ENCODE measurements at regions not wholly inside any gene's neighbourhood (a gene's known extent, or its start where the extent isn't known, plus 50 kb on each side); places are given as distances from the start of the nearest gene placed in this dataset.

DNA sequence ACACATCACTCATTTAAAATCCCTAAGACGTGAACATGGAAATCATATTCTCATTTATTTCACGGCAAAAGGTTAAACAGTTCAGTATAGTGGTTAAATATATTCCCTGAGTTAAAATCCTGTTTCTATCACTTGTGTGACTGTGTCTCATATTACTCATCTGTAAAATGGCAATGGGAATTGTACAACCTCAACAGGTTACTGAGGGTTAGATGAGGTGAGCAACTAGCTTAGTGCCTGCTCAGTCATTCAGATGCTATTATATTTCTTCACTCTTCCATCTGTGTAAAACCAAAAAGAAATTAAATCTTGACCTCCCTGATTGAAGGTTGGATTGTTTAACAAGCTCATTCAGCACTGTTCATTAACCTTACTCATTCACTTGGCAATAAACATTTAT, 212.4 kb upstream of the STK17B start:
- TF ChIP-seq POLR2A (IDR thresholded peaks at IDR 0.05): no peak
- TF ChIP-seq, protein P1, sequence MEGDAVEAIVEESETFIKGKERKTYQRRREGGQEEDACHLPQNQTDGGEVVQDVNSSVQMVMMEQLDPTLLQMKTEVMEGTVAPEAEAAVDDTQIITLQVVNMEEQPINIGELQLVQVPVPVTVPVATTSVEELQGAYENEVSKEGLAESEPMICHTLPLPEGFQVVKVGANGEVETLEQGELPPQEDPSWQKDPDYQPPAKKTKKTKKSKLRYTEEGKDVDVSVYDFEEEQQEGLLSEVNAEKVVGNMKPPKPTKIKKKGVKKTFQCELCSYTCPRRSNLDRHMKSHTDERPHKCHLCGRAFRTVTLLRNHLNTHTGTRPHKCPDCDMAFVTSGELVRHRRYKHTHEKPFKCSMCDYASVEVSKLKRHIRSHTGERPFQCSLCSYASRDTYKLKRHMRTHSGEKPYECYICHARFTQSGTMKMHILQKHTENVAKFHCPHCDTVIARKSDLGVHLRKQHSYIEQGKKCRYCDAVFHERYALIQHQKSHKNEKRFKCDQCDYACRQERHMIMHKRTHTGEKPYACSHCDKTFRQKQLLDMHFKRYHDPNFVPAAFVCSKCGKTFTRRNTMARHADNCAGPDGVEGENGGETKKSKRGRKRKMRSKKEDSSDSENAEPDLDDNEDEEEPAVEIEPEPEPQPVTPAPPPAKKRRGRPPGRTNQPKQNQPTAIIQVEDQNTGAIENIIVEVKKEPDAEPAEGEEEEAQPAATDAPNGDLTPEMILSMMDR (IDR thresholded peaks at IDR 0.05): no peak
